PC-9 (cell line): ENCODE measurements at regions not wholly inside any gene's neighbourhood (a gene's known extent, or its start where the extent isn't known, plus 50 kb on each side); places are given as distances from the start of the nearest gene placed in this dataset.

Experiments
- BruUV-seq: library from RNA; stranded (reverse); fragments of 400-500 nt; replicated peaks from 2 replicates; lab custom pipeline; 2021; lab: Mats Ljungman, UMichigan
- CTCF ChIA-PET: fragments of 300-600 bp; sonication (Branson Sonifier 250); formaldehyde crosslinking; loops from one replicate; lab custom pipeline; 2022; ENCODE audit warnings: antibody characterized with exemption; lab: Charles Lee
- POLR2A ChIA-PET: fragments of 300-600 bp; sonication (Branson Sonifier 250); formaldehyde crosslinking; loops from one replicate; lab custom pipeline; 2022; ENCODE audit warnings: antibody characterized with exemption; ENCODE audit not compliant: unreplicated experiment; lab: Charles Lee
- DNase-seq, 2 experiments: peaks; one replicate each; pipeline versions ENCODE4 v3.0.0 to v3.0.0-alpha.2; 2015 to 2022; ENCODE audit warnings: mixed read lengths in 1 of 2
- H2AFZ ChIP-seq: fragments of 200-600 bp; sonication (generic); 2 replicates; pipeline ENCODE4 v1.8.1; 2017; ENCODE audit warnings: antibody characterized with exemption
- H3F3A ChIP-seq: fragments of 200-600 bp; sonication (generic); 2 replicates; pipeline ENCODE4 v1.8.1; 2017; ENCODE audit warnings: antibody characterized with exemption, mild to moderate bottlenecking, low read depth; ENCODE audit not compliant: insufficient read depth
- H3K27ac ChIP-seq: fragments of 200-600 bp; sonication (generic); 2 replicates; pipeline ENCODE4 v1.6.1; 2016; ENCODE audit warnings: mixed run types
- H3K27me3 ChIP-seq: fragments of 200-600 bp; sonication (generic); 2 replicates; pipeline ENCODE4 v1.6.1; 2016; ENCODE audit warnings: low read depth, mixed run types; ENCODE audit not compliant: insufficient read depth
- H3K36me3 ChIP-seq: fragments of 200-600 bp; sonication (generic); 2 replicates; pipeline ENCODE4 v1.6.1; 2016; ENCODE audit warnings: low read depth, mixed run types
- H3K4me1 ChIP-seq: fragments of 200-600 bp; sonication (generic); replicated peaks from 2 replicates; pipeline ENCODE4 v1.6.1; 2016; ENCODE audit warnings: mixed run types; ENCODE audit not compliant: insufficient read depth
- H3K4me2 ChIP-seq: fragments of 200-600 bp; sonication (generic); 2 replicates; pipeline ENCODE4 v1.6.1; 2017; ENCODE audit warnings: mixed run types
- H3K4me3 ChIP-seq: fragments of 200-600 bp; sonication (generic); 2 replicates; pipeline ENCODE4 v1.6.1; 2016; ENCODE audit warnings: mixed run types
- H3K79me2 ChIP-seq: fragments of 200-600 bp; sonication (generic); 2 replicates; pipeline ENCODE4 v1.6.1; 2017; ENCODE audit warnings: low read depth, mixed run types
- H3K9me2 ChIP-seq: fragments of 200-600 bp; sonication (generic); 2 replicates; pipeline ENCODE4 v1.8.1; 2017; ENCODE audit warnings: mild to moderate bottlenecking; ENCODE audit not compliant: insufficient read depth
- H3K9me3 ChIP-seq: fragments of 200-600 bp; sonication (generic); 2 replicates; pipeline ENCODE4 v1.8.1; 2016; ENCODE audit warnings: low read depth; ENCODE audit not compliant: insufficient read depth
- H4K20me1 ChIP-seq: fragments of 200-600 bp; sonication (generic); 2 replicates; pipeline ENCODE4 v1.8.1; 2017; ENCODE audit not compliant: insufficient read depth
- EZH2 ChIP-seq: fragments of 200-600 bp; sonication (generic); IDR thresholded peaks from 2 replicates; pipeline ENCODE4 v1.8.0; 2017; ENCODE audit warnings: antibody characterized with exemption, low read depth
- intact Hi-C: fragments of 100-400 bp; cut with micrococcal nuclease; formaldehyde crosslinking; loops from one replicate; pipeline ENCODE4 v1.10.0; 2022; ENCODE audit not compliant: unreplicated experiment
- TF ChIP-seq, protein P1 (sequence below): fragments of 200-600 bp; sonication (generic); conservative IDR thresholded peaks from 2 replicates; pipeline ENCODE4 v1.6.1; 2017; ENCODE audit warnings: mixed run types, antibody characterized with exemption, mild to moderate bottlenecking, moderate library complexity

DNA sequence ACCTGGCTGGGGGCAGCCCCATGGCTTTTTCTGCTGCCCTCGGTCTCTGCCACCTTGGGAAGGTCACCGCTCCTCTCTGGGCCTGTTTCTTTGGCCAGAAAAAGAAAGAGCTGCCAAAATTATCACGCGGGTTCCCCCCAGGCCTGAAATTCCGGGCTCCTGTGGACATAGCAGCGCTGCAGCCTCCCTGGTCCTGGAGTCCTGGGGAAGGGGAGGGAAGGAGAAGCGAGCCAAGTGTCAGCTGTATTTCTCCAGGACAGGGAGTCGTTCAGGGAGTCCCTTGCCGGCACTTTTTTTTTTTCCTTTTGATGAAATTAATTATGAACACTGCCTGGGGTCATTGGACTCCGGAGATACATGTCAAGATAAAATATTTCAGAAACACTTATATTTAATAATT, 152.3 kb upstream of the GPR26 start:
- no peaks in the 10 kb centered on the region for H3K9me2 ChIP-seq
- no TSS peak for BruUV-seq
- DNase-seq, result no peak
- TF ChIP-seq, protein P1, sequence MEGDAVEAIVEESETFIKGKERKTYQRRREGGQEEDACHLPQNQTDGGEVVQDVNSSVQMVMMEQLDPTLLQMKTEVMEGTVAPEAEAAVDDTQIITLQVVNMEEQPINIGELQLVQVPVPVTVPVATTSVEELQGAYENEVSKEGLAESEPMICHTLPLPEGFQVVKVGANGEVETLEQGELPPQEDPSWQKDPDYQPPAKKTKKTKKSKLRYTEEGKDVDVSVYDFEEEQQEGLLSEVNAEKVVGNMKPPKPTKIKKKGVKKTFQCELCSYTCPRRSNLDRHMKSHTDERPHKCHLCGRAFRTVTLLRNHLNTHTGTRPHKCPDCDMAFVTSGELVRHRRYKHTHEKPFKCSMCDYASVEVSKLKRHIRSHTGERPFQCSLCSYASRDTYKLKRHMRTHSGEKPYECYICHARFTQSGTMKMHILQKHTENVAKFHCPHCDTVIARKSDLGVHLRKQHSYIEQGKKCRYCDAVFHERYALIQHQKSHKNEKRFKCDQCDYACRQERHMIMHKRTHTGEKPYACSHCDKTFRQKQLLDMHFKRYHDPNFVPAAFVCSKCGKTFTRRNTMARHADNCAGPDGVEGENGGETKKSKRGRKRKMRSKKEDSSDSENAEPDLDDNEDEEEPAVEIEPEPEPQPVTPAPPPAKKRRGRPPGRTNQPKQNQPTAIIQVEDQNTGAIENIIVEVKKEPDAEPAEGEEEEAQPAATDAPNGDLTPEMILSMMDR, result no peak
- TF ChIP-seq EZH2, result no peak
- no peak overlapping the region for H3K4me2 ChIP-seq
- H3K9me3 ChIP-seq, result no peaks in the 10 kb centered on the region
- H3K4me3 ChIP-seq, result no peak overlapping the region
- no peak overlapping the region for H3K27ac ChIP-seq
- H3K36me3 ChIP-seq, result no peaks in the 10 kb centered on the region
- POLR2A ChIA-PET, result no interaction called here
- no peak overlapping the region for H2AFZ ChIP-seq
- CTCF ChIA-PET, result no interaction called here
- H3F3A ChIP-seq, result no peaks in the 10 kb centered on the region
- no peaks in the 10 kb centered on the region for H3K4me1 ChIP-seq
- H3K27me3 ChIP-seq, result peaks cover 54% of the 10 kb centered on the region
- intact Hi-C loops, result no loop called here
- H3K79me2 ChIP-seq, result no peaks in the 10 kb centered on the region
- H4K20me1 ChIP-seq, result no peaks in the 10 kb centered on the region

- H3K27me3 ChIP-seq, result peaks cover 54% of the 10 kb centered on the region
- no peak for DNase-seq
- BruUV-seq, result no TSS peak
- no peak overlapping the region for H3K27ac ChIP-seq
- ChIA-PET CTCF (no interaction called here), POLR2A (interaction anchor here (0.6 kb wide), 1 partner anchor 10 kb away, joined by 3 read pairs; no protein-coding TSS in a partner anchor)
- no peaks in the 10 kb centered on the region for H3K36me3 ChIP-seq
- no peak overlapping the region for H3K4me3 ChIP-seq
- intact Hi-C loops, result no loop called here
- TF ChIP-seq, protein P1, result no peak
- TF ChIP-seq EZH2, result no peak
- H3K9me3 ChIP-seq, result no peaks in the 10 kb centered on the region
- H3K9me2 ChIP-seq, result no peaks in the 10 kb centered on the region
- H3F3A ChIP-seq, result no peaks in the 10 kb centered on the region
- no peaks in the 10 kb centered on the region for H3K79me2 ChIP-seq
- no peak overlapping the region for H2AFZ ChIP-seq
- no peaks in the 10 kb centered on the region for H4K20me1 ChIP-seq
- no peak overlapping the region for H3K4me2 ChIP-seq
- H3K4me1 ChIP-seq, result no peaks in the 10 kb centered on the region
Observed at GRCh38 chr10:123514996-123515395, 151.2 kb upstream of the GPR26 start.

DNA sequence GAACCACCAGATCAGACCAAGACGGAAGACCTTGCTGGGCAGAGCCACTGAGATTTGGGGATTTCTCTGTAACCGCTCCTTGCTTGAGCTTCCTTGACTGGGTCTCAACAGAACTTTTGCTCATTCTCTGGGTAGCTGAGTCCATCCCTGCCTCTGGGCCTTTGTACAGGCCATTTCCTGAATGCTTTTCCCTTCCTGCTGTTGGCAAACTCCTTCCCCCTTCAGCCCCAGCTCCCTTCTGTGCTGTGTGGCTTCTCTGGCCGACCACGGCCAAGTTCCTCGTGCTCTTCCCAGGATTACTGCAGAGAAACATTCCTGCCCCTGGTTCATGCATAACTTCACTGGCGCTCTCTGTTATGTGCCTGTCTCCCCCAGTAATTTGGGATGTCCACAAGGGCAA, 150.5 kb upstream of the GPR26 start:
- peaks cover 53% of the 10 kb centered on the region for H3K27me3 ChIP-seq
- H3K27ac ChIP-seq, result no peak overlapping the region
- no peaks in the 10 kb centered on the region for H4K20me1 ChIP-seq
- no peak overlapping the region for H3K4me2 ChIP-seq
- intact Hi-C loops, result no loop called here
- H3K4me3 ChIP-seq, result no peak overlapping the region
- BruUV-seq, result no TSS peak
- TF ChIP-seq, protein P1, result no peak
- no peak for TF ChIP-seq EZH2
- H3K9me3 ChIP-seq, result no peaks in the 10 kb centered on the region
- no peaks in the 10 kb centered on the region for H3K9me2 ChIP-seq
- H3K4me1 ChIP-seq, result no peaks in the 10 kb centered on the region
- no peaks in the 10 kb centered on the region for H3K36me3 ChIP-seq
- POLR2A ChIA-PET, result no interaction called here
- DNase-seq, result no peak
- no peaks in the 10 kb centered on the region for H3F3A ChIP-seq
- H3K79me2 ChIP-seq, result no peaks in the 10 kb centered on the region
- CTCF ChIA-PET, result no interaction called here
- no peak overlapping the region for H2AFZ ChIP-seq
